HG03196 (cell line): ENCODE measurements at regions not wholly inside any gene's neighbourhood (a gene's known extent, or its start where the extent isn't known, plus 50 kb on each side); places are given as distances from the start of the nearest gene placed in this dataset.
A peak's percentile ranks its signal among the peaks of the same experiment; 100 is the strongest.

Experiments used
- ATAC-seq: cut with Tn5 transposase; IDR thresholded peaks from one replicate; pipeline ENCODE4 v1.9.1; 2021; ENCODE audit not compliant: unreplicated experiment

DNA sequence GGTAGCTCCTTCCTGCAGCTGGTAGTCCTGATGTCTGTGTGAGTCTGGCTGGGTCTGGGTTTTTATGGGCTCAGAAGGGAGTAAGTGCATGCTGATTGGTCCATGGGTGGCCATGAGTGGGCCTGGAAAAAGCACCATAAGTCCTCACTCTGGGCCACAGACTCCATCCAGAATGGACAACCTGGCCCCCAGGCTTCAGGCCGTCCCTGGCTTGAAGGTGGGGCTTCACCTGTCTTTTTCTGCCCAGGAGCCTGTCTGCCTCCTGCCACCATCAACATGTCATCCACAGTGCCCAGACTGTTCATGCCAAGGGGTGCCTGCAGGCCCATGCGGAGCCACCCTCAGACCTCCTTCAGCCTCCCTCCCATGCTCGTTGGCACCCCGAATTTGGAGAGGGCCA is 620.0 kb downstream of the RAPGEF2 start:
- no peak for ATAC-seq

DNA sequence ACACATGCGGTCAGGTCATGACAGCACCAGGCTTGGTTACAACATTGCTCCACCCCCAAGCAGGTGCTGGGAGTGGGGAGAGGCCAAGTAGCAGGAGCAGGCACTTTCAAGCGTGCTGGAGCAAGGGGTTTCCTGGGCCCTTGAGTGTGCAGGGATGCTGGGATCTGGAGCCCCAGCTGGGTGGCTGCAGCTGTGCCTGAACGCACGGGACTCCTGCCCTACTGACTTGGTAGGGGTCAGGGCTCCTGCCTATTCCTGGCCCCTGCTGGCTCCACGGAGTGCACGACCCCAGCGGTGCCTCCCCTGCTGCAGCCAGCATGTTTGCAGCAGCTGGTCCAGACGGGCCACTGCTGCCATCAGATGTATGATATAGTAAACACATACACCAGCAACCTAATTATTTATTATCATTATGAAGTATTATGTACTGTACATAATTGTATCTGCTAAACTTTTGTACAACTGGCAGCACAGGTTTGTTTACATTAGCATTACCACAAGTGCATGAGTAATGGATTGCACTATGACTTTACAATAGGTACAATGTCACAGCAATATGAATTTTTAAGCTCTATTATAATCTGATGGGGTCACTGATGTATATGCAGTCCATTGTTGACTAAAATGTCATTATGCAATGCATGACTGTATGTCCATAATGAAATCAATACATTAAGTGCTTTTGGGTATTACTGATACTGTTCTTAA is 620.6 kb downstream of the RAPGEF2 start:
- ATAC-seq = no peak

DNA sequence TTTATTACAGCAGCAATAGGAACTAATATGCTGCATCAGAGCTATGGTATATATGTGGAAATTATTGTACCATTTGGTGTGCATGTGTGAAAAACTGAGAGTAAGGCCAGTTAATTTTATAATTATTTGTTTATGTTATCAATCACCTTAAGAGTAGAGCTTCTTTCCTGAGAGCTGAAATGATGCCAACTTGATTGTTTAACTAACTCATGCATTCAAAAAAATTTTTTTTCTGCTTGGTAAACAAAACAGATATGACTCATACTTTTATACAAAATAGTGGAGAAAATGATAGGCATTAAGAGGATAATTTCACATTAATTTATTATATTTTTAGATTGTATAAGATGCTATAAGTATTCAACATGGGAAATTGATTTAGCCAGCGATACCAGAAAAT is 622.7 kb downstream of the RAPGEF2 start:
- ATAC-seq = no peak

DNA sequence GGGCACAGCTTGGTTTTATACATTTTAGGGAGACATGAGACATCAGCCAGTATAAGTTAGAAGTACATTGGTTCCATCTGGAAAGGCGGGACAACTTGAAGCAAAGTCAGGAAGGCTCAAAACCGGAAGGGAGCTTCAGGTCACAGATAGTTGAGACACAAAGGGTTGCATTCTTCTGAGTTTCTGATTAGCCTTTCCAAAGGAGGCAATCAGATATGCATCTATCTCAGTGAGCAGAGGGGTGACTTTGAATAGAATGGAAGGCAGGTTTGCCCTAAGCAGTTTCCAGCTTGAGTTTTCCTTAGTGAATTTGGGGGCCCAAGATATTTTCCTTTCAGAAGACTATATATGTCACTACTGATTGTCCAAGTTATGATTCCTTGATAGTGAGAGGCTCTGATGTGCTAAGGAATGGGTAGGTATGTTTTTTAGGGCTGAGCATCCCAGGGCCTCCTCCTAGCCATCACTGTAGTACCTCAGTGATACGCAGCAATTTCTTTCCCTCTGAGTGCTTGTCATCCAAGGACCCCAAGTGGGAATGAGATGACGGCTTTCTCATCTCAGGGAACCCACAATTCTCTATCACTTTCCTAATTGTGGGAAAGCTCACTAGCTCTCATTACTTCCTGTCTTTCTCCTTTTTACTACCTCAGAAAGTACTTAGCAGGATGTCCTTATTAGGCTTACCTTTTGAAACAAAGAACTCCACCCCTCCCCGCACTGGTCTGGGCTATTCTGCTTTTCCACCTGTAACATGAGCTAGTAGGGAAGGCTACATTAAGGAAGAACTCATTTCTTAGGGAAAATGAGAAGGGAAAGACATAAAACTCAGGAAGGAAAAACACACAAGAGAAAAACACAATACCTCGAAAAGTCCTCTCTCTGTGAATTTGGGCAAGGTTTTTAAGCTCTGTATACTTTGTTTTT is 632.7 kb downstream of the RAPGEF2 start:
- ATAC-seq = no peak

DNA sequence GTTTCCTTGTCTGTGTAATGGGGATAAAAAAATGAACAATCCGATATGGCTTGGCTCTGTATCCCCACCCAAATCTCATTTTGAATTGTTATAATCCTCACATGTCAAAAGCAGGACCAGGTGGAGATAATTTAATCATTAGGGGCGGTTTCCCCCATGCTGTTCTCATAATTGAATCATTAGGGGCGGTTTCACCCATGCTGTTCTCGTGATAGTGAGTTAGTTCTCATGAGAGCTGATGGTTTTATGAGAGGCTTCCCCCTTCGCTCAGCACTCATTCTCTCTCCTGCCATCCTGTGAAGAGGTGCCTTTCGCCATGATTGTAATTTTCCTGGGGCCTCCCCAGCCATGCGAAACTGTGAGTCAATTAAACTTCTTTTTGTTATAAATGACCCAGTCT is 633.5 kb downstream of the RAPGEF2 start:
- no peak for ATAC-seq

DNA sequence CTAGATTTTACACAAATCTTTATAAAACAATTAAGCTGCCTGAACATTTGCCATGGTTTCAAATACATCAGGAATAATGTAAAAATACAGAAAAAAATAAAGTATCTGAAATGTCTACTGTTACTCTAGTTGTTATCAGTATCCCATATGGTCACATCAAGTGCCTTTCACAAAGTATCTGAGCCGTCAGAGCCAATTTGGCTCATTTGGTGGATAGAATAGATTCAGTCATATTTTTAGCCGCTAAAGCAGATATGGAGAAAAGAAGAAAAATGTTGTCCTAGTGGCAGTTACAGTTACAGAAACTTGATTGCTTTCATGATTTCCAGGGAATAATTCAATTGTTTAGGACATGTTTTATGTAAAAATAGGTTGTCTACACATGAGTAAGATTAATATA is 641.1 kb downstream of the RAPGEF2 start:
- ATAC-seq = no peak

DNA sequence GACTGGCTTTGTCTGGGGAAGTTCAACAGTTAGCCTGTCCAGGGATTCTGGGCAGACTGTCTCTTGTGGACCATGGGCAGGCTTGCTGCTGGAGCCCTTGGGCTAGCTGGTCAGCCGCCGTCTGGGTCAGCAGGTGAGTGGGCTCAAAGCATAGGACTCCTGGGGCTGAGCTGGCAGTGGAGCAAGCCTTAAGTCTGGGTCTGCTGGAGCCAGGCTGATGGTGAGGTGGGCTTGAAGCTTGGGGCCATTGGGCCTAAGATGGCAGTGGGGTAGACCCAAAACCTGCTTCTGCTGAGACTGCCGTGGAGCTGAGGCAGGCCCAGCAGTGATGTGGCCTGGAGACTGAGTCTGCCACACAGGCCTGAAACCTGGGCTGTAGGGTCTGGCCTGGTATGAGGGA is 645.1 kb downstream of the RAPGEF2 start:
- ATAC-seq = no peak

DNA sequence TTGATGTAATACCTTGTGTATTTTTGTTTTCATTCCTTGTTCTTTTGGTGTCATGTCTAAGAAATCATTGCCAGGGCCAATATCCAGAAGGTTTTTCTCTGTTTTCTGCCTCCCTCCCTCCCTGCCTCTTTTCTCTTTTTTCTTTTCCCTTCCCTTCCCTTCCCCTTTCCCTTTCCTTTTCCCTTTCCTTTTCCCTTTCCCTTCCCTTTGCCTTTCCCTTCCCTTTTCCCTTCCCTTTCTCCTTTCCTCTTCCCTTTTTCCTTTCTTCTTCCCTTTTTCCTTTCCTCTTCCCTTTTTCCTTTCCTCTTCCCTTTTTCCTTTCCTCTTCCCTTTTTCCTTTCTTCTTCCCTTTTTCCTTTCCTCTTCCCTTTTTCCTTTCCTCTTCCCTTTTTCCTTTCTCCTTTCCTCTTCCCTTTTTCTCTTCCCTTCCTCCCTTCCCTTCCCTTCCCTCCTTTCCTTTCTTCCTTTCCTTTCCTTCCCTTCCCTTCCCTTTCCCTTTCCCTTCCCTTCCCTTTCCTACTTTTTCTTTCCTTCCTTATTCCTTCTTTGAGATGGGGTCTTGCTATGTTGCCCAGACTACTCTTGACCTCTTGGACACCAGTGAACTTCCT is 646.1 kb downstream of the RAPGEF2 start:
- no peak for ATAC-seq

DNA sequence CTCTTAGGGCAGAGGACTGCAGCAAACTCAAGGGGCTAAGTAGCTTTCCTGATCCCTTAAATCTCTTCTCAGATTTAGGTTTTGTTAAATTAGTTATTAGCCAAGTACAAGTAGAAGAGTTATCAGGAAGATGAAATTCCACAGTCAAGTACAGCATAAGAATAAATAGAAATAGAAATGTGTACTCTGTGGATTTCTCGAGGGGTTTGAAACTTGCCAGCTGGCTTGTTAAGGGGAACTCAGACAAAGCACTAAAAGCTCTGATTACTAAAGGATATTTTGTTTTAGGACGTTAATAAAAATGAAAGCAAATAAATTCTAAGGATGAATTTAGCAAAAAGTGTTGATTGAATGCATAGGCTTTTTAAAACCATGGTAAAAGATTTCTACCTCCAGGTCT is 654.6 kb downstream of the RAPGEF2 start:
- ATAC-seq = no peak

DNA sequence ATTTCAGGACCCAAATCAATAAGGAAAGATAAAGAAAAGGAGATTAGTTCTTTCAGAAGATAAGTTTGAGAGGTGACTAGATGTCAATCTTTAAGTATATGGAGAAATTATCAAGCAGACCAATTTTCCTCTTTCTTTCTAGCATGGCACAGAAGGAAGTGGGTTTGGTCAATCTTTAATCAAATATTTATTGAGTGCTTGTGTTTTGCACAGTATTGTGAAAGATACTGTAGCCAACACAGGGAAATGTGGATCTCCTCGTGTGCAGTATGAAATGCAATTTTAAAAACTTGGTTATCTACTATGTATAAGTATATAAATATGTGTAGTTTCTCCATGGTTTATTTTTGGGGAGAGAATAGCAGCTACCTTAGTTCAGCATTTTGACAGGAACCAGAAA is 655.2 kb downstream of the RAPGEF2 start:
- ATAC-seq = no peak

DNA sequence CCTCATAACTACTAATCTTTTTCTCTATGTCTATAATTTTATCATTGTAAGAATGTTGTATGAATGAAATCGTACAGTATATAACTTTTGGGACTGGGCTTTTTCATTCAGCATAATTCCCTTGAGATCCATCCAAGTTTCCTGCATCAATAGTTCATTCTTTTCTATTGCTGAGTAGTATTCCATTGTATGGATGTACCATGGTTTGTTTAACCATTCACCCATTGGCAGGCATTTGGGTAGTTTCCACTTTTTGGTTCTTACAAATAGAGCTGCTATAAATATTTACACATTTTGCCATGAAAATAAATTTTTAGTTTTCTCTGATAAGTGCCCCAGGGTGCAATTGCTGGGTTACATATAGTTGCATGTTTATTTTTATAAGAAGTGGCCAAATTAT is 659.8 kb downstream of the RAPGEF2 start:
- ATAC-seq = no peak

DNA sequence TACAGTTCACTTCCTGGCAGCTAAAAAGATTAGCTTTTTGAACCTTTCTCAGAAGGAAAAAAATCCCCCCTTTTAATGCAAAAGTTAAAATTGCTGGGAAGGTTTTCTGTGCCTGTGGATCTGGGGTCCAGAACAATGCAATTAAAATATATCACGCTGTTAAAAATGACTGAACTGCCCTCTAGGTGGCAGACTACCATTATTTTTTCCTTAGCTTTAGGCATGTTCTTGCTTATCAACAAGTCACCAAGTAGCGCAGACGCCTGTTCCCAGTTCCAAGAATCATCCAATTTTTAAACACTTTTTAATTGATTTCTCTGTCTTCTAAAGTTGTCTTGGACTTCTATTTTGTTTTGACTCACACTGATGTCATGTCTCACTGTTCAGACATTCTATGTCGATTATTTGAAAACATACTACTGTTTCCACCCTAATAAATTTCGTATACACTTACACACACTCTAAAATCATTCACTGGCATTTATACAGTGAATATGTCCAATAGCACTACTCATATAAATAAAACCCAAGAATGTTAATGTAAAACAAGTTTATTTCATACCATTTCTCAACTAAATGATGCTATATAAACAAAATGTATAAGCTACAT is 661.6 kb downstream of the RAPGEF2 start:
- ATAC-seq = peak; percentile 66

DNA sequence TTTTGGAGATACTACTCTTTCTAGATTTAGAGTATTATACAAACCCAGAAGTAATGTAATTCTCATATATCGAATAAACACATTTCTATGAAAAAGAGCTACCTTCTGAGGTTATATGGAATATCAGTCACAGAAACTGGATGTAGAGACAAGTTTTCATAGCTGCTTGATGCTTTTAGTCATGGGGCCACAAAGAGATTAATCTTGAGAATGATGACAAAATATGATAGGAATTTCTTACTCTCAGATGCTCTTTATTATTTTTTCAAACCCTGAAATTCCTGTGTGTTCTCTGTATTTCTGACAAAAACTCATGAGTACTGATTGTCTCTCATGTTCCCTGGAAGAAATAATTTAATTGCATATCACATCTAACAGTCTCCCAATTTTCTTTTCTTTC is 662.5 kb downstream of the RAPGEF2 start:
- ATAC-seq = no peak

DNA sequence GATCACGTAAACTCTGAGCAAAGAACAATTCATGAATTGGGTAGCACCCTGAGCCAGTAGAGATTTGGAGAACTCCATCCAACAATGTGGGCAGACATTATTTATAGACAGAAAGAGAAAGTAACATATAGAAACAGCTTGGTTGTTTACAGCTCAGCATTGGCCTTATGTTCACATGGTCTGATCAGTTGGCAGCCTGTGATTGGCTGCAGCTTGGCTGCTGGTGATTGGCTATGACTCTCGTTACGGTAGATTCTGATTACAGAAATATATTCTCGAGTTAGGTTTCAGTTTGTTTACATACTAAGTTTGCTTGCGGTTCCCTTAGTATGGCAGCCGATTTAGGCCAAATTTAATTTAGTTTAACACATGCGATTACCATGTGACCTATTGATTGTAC is 663.4 kb downstream of the RAPGEF2 start:
- no peak for ATAC-seq

DNA sequence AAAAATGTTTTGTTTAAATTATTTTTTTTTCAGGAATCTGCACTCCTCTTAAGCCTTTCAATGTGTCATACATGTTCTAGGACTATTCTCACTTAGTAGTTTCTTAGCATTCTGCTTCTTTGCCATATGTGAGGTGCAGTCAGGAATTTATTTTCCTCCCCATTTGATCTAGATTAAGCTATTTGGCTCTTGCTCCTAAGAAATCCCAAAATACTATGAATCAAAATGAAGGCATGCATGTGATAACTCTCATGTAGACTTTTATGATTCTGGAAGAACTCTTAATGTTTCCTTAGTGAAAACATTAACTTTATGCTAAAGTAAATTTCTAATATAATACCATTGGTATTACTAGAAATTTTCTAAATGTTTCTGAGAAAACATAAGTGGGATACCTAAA is 664.5 kb downstream of the RAPGEF2 start:
- no peak for ATAC-seq

DNA sequence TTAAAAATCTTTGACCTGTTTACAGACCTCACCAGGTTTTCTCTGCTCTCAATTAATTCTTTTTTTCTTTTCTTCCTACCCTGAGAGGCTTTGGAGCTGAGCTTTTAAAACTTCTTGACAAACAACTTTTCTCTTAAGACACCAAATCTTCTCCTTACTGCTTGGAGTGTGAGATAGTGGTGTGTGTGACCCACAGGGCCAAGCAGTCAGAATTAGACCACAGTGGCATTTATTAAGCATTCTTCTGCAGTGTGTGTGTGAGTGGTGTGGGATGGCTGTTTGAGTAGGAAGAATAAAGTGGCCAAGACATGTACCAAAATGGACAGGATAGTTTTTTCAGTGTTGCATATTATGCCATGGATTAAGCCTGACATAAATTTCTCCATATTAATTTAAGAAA is 665.1 kb downstream of the RAPGEF2 start:
- ATAC-seq = no peak

DNA sequence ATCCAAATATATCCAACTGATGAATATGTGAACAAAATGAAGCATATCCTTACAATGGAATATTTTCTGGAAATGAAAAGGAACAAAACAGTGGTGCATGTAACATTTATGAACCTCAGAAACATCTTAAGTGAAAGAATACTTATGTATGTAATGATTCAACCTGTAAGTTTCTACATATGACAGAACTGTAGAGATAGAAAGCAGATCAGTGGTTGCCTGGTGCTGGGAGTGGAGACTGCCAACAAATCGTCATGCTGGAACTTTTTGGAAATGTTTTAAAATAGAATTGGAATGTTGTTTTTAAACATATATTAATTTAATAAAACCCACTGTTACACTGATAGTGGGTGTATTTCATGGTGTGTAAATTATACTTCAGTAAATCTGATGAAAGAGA is 667.5 kb downstream of the RAPGEF2 start:
- no peak for ATAC-seq

DNA sequence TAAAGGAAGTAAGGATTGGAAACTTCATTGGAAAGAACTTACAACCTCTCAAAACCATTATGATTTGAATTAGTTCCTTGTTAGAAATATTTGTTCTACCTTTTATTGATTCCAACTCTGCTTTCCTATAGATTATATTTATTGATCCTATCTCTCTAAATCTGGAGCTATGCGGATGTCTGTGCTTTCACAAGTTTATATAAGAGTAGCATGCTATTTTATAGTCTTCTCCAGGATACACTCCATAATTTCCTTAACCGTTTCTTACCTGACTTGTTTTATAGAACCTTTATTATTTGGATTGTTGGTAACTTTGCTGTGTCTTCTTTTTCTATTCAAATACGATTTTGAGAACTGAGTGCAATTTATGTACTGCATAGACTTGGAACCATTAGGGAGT is 668.1 kb downstream of the RAPGEF2 start:
- no peak for ATAC-seq

DNA sequence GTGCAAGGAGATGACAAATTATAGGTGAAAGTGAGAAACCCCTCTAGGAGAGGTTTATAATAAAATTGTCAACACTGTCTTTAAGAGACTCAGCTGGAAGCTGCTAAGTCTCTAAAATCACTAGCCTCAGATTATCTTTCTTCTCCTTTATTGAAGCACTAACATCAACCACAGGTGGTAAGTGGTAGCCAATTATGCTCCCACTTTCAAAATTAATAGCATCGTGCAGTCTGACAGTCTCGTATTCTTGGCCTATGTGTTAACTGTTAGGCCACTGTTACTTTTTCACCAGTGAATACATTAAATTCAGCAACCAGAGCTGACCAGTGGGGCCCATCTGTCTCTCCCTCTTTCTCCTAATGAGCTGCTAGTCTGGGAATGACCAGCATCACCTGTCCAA is 674.1 kb downstream of the RAPGEF2 start:
- no peak for ATAC-seq

DNA sequence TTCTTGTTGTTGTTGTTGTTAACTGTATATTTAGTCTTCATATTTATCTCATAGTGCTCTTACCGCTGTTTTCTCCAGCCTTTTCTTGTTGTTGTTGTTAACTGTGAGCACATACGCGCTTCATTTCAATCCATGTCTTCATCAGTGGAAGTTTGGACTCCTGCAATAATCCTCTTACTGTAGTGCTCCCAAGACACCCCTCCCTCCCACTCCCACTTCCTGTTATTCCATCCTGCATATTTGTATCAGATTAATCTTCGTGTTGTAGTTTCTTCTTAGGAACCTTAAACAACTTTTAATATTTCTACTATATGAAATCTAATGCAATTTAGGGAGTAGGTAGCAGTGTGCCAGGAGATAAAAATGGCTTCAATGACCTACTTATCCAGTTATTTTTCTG is 674.8 kb downstream of the RAPGEF2 start:
- no peak for ATAC-seq

DNA sequence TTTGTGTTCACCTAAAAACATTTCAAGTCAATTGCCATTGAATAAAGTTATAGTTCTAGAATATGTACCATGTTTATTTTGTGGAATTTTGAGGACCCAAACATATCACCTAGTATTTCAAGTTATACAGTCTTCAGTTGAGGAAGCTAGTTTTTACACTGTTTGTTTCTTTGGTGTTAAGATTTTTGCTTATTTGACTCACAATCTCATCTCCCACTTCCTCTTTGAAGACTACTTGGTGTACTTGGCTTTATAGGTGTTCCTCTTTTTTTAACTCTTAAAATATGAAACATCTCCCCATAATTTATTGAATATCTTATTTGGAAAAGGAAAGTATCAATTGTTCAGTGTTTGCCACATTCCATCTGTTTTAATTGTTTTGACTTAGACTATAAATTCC is 675.4 kb downstream of the RAPGEF2 start:
- no peak for ATAC-seq

DNA sequence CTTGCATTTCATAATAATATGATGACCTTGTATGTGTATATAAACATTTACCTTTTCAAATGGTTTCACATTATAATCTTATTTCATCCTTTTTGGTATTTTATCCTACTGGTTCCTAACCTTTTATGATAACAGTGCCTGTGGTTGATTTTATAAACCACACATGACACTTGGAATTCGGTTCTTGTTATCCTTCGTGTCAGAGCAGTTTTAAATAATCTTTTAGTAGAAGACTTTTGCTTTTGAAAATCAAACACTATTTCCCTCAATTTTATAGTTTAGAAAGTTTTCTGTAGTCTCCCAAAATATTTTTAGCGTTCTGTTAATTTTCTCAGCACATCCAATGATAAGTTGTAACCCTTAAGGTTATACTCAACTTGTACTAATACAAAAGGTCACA is 676.8 kb downstream of the RAPGEF2 start:
- no peak for ATAC-seq
